WI38 (cell line): ENCODE measurements at regions not wholly inside any gene's neighbourhood (a gene's known extent, or its start where the extent isn't known, plus 50 kb on each side); places are given as distances from the start of the nearest gene placed in this dataset.

Source experiments
- H3K4me3 ChIP-seq: 2 replicates; pipeline ENCODE4 v1.5.1; 2011; ENCODE audit warnings: low read depth, mild to moderate bottlenecking, control low read depth, low read length
- TF ChIP-seq, protein P1 (sequence below): IDR thresholded peaks from 2 replicates; pipeline ENCODE4 v1.5.1; 2012; ENCODE audit warnings: low read depth, mild to moderate bottlenecking, control low read depth, low read length

DNA sequence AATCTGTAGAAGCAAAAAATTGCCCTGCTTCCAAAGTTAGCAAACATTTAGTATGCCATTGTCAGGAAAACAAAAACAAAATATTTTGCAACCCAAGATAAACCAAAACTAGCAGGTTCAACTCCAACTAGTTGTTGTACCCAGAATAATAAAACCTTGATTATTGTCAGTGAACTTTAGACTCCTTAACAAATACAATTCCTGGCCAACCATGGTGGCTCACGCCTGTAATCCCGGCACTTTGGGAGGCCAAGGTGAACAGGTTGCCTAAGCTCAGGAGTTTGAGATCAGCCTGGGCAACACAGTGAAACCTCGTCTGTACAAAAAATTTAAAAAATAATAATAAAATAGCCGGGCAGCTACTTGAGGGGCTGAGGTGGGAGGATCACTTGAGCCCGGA is 53.6 kb upstream of the EPCAM start:
- TF ChIP-seq, protein P1, sequence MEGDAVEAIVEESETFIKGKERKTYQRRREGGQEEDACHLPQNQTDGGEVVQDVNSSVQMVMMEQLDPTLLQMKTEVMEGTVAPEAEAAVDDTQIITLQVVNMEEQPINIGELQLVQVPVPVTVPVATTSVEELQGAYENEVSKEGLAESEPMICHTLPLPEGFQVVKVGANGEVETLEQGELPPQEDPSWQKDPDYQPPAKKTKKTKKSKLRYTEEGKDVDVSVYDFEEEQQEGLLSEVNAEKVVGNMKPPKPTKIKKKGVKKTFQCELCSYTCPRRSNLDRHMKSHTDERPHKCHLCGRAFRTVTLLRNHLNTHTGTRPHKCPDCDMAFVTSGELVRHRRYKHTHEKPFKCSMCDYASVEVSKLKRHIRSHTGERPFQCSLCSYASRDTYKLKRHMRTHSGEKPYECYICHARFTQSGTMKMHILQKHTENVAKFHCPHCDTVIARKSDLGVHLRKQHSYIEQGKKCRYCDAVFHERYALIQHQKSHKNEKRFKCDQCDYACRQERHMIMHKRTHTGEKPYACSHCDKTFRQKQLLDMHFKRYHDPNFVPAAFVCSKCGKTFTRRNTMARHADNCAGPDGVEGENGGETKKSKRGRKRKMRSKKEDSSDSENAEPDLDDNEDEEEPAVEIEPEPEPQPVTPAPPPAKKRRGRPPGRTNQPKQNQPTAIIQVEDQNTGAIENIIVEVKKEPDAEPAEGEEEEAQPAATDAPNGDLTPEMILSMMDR, result no peak
- no peak overlapping the region for H3K4me3 ChIP-seq

DNA sequence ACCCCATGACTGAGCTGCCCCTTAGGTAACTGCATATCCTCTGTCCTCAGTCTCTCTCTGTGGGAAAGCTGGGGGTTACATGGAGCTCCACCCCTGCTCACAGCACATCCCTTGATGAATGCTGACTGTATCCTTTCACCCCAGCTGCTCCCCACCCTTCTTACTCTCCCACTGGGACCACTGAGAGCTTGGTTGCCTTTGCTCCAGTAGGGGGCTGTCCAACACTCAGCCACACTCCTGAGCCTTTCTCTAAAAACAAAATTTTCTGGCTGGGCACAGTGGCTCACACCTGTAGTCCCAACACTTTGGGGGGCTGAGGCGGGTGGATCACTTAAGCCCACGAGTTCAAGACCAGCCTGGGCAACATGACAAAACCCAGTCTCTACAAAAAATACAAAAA is 55.4 kb upstream of the EPCAM start:
- H3K4me3 ChIP-seq, result no peak overlapping the region
- TF ChIP-seq, protein P1, result no peak

DNA sequence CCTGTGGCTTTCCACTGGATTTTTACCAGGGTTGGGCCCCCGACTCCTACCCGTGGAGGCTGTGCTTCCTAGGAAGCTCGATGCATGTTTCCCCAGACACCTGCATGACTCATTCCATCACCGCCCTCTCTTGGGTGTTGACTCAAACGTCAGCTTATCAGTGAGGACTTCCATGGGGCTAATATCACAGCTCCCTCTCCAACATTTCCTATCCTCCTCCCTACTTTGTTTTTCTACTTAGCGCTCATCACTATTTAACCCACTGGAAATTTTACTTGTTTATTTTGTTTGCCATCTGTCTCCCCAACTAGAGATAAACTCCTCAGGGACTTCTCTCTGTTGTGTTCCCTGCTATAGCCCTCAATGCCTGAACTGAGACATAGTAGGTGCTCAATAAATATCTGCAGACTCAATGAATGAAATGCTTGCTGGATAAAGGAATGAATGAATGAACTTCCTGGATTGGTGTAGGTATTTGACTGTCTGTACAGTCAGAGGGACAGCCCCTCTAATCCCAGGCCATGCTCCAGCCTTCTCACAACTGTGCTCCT is 55.9 kb upstream of the EPCAM start:
- no peak overlapping the region for H3K4me3 ChIP-seq
- TF ChIP-seq, protein P1, result no peak

DNA sequence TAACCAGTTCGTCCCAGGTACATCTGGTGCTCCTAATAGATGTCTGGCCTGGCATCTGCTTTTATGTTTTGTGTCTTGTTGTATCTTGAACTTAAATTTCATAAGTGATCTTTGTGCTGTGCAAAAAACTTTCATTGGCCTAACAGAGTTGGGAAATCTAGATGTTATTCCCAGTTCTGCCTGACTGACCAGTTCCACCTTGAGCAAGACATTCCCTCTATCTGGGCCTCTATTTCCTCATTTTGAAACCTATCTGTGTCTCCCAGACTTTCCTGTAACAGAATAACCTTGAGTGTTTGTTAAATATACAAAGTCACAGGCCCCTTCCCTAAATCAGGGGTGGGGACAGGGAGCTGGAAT is 56.6 kb upstream of the EPCAM start:
- TF ChIP-seq, protein P1, result no peak
- H3K4me3 ChIP-seq, result no peak overlapping the region

DNA sequence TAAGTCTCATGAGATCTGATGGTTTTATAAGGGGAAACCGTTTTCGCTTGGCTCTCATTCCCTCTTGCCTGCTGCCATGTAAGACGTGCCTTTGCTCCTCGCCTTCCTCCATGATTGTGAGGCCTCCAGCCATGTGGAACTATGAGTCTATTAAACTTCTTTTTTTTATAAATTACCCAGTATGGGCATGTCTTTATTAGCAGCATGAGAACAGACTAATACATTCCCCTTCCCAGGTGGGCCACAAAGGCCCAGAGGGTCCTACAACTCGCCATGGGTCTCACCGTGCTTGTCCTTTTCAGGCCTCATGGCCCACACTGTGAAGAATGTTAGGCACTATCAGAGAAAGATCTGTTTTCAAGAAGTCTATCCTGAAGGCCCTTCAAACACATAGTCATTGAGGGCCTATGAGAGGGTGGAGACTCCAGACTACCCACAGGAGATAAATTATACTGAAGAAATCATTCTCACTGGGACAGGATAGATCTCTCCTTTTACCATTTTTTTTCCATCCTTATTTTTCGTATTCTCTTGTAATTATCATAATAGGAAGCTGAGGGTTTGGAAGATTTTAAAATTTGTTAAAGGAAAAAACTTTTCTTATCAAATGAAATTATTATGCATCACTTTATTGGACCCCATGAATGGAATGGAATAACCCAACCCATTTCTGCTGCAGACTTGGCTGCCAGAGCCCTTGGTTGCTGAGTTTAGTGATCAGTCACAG is 57.2 kb upstream of the EPCAM start:
- TF ChIP-seq, protein P1, result no peak
- H3K4me3 ChIP-seq, result no peak overlapping the region

DNA sequence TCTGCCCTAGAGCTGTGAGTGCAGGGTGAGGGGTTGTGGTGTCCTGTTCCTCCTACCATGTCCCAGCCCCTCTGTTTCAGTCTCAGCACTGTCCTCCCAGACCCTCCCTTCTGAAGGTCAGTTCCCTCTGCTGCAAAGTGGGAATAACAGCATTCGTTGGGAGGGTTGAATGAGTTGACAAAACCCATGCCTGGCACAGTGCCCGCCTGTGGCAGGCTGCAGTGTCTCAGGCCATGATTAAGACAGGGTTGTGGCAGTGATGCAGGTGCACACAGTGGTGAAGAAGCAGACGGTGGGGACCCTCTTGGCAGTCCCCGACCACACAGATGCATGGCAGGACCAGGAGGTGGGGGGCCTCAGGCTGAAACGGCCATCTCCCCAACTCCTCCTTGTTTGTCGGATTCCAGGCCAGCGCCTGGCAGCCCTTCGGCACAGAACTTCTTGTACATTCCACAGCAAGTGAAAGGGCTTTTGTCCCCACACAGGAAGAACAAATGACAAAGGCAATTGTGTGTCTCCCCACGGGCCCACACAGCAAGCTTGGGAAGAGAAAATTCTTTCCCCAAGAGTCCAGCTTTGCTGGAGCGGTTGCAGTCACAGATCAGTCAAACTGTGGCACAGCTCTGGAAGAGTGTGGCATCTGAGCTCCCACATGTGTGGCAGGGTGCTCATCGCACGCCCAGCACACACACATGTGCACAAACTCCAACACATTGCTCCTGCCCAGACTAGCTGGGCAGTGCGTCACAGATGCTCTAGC is 58.1 kb upstream of the EPCAM start:
- TF ChIP-seq, protein P1, result no peak
- no peak overlapping the region for H3K4me3 ChIP-seq
